ENCODE measurements at regions not wholly inside any gene's neighbourhood (a gene's known extent, or its start where the extent isn't known, plus 50 kb on each side); places are given as distances from the start of the nearest gene placed in this dataset.

DNA sequence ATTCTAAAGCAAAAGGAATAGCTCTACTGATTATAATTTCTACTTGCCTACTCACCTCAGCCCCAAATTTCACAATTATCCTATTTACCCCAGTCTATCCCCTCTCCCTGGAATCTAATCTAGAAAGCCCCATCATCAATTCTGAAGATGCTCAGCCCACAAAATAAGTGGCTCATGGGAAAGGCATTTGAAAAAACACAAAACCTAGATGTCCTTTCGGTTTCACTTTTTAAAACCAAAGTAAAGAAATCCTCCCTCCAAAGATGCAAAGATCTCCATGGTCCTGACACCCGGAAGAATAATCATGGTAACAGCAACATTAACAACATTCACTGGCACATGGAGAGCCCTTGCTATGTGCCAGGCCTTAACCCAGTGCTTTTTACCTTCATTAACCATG is 224.8 kb downstream of the FGFR2 start:
- CTCF ChIA-PET: no interaction called here
- H3K9ac ChIP-seq: no peak overlapping the region

GRCh38 chr10:121374121-121374520 is 224.1 kb downstream of the FGFR2 start:
- Histone ChIP-seq H3K36me3 (replicated peaks in 1 of 2; ENCODE audit: control insufficient read depth in 1 of 2, insufficient read depth in 2 of 2, low read length in 1 of 2) (no peaks in the 10 kb centered on the region), H3K4me3 (ENCODE audit: low read depth in 2 of 2, low read length in 1 of 2) (no peak overlapping the region), H2AFZ (ENCODE audit: low read depth) (no peak overlapping the region), H3K4me1 (ENCODE audit: control insufficient read depth in 1 of 2, insufficient read depth in 2 of 2, low read depth in 1 of 2, low read length in 1 of 2) (peaks cover 0 to 7% of the 10 kb centered on the region in 2 experiments; a peak in 2 of 4 replicates), H3K4me2 (no peak overlapping the region), H4K20me1 (ENCODE audit: insufficient read depth) (no peaks in the 10 kb centered on the region), H3K9me3 (no peaks in the 10 kb centered on the region), H3K27ac (ENCODE audit: low read depth in 2 of 2, low read length in 1 of 2) (no peak overlapping the region), H3F3A (replicated peaks; ENCODE audit: insufficient read depth) (no peaks in the 10 kb centered on the region), H3K9me2 (no peaks in the 10 kb centered on the region), H3K27me3 (ENCODE audit: insufficient read depth) (no peaks in the 10 kb centered on the region), H3K79me2 (ENCODE audit: insufficient read depth) (no peaks in the 10 kb centered on the region), H3K9ac (no peak overlapping the region)
- CTCF ChIA-PET: no interaction called here
- POLR2A ChIA-PET: no interaction called here
- DNase-seq: no peak
- no peak for TF ChIP-seq PBX3 (IDR thresholded peaks at IDR 0.05)
- TF ChIP-seq ELF1 (IDR thresholded peaks at IDR 0.05): no peak
- TF ChIP-seq, protein P1, sequence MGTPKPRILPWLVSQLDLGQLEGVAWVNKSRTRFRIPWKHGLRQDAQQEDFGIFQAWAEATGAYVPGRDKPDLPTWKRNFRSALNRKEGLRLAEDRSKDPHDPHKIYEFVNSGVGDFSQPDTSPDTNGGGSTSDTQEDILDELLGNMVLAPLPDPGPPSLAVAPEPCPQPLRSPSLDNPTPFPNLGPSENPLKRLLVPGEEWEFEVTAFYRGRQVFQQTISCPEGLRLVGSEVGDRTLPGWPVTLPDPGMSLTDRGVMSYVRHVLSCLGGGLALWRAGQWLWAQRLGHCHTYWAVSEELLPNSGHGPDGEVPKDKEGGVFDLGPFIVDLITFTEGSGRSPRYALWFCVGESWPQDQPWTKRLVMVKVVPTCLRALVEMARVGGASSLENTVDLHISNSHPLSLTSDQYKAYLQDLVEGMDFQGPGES (IDR thresholded peaks at IDR 0.05; ENCODE audit: low read depth, low read length): no peak
- TF ChIP-seq EZH2phosphoT487 (IDR thresholded peaks at IDR 0.05; ENCODE audit: borderline replicate concordance, low read depth): no peak
- TF ChIP-seq NFIC (IDR thresholded peaks at IDR 0.05; ENCODE audit: borderline replicate concordance): no peak
- 52% methylated on average over 12 of the region's 12 CpGs for WGBS (ENCODE audit: low lambda C conversion rate)

More for the DNA sequence above, 224.8 kb downstream of the FGFR2 start:
- Histone ChIP-seq H2AFZ (ENCODE audit: low read depth) (no peak overlapping the region), H3K27me3 (ENCODE audit: insufficient read depth) (no peaks in the 10 kb centered on the region), H3K4me2 (no peak overlapping the region), H3K27ac (ENCODE audit: low read depth in 2 of 2, low read length in 1 of 2) (no peak overlapping the region), H3K4me1 (ENCODE audit: control insufficient read depth in 1 of 2, insufficient read depth in 2 of 2, low read depth in 1 of 2, low read length in 1 of 2) (peaks cover 0 to 5% of the 10 kb centered on the region in 2 experiments; a peak in 1 of 4 replicates), H3K79me2 (ENCODE audit: insufficient read depth) (no peaks in the 10 kb centered on the region), H3F3A (replicated peaks; ENCODE audit: insufficient read depth) (no peaks in the 10 kb centered on the region), H3K9me2 (no peaks in the 10 kb centered on the region), H3K4me3 (ENCODE audit: low read depth in 2 of 2, low read length in 1 of 2) (no peak overlapping the region), H3K9me3 (no peaks in the 10 kb centered on the region), H4K20me1 (ENCODE audit: insufficient read depth) (no peaks in the 10 kb centered on the region), H3K36me3 (replicated peaks in 1 of 2; ENCODE audit: control insufficient read depth in 1 of 2, insufficient read depth in 2 of 2, low read length in 1 of 2) (no peaks in the 10 kb centered on the region)
- WGBS (ENCODE audit: low lambda C conversion rate): 15% methylated on average over 2 of the region's 2 CpGs
- no peak for DNase-seq
- POLR2A ChIA-PET: no interaction called here
- TF ChIP-seq POLR2AphosphoS5 (IDR thresholded peaks at IDR 0.05; ENCODE audit: low read depth, low read length) (no peak), ELF1 (IDR thresholded peaks at IDR 0.05) (no peak), RXRA (IDR thresholded peaks at IDR 0.05; ENCODE audit: borderline replicate concordance, low read depth) (no peak), GATA2 (CRISPR knock-in tag; IDR thresholded peaks at IDR 0.05) (no peak), SMC3 (IDR thresholded peaks at IDR 0.05; ENCODE audit: low read depth, low read length) (no peak), JUND (IDR thresholded peaks at IDR 0.05) (no peak), TCF12 (IDR thresholded peaks at IDR 0.05) (no peak), USF2 (IDR thresholded peaks at IDR 0.05; ENCODE audit: borderline replicate concordance, low read depth, low read length) (no peak), YY1 (IDR thresholded peaks at IDR 0.05; ENCODE audit: low read depth) (no peak), RCOR1 (IDR thresholded peaks at IDR 0.05; ENCODE audit: low read length) (no peak), TEAD4 (IDR thresholded peaks at IDR 0.05; ENCODE audit: borderline replicate concordance, insufficient read depth) (no peak), FOXJ3 (CRISPR knock-in tag; IDR thresholded peaks at IDR 0.05) (no peak)
- TF ChIP-seq, protein P2, sequence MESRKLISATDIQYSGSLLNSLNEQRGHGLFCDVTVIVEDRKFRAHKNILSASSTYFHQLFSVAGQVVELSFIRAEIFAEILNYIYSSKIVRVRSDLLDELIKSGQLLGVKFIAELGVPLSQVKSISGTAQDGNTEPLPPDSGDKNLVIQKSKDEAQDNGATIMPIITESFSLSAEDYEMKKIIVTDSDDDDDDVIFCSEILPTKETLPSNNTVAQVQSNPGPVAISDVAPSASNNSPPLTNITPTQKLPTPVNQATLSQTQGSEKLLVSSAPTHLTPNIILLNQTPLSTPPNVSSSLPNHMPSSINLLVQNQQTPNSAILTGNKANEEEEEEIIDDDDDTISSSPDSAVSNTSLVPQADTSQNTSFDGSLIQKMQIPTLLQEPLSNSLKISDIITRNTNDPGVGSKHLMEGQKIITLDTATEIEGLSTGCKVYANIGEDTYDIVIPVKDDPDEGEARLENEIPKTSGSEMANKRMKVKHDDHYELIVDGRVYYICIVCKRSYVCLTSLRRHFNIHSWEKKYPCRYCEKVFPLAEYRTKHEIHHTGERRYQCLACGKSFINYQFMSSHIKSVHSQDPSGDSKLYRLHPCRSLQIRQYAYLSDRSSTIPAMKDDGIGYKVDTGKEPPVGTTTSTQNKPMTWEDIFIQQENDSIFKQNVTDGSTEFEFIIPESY (IDR thresholded peaks at IDR 0.05; ENCODE audit: borderline replicate concordance, low read depth): no peak

All from SK-N-SH (cell line).